Keratinocyte (primary cell): ENCODE measurements at regions not wholly inside any gene's neighbourhood (a gene's known extent, or its start where the extent isn't known, plus 50 kb on each side); places are given as distances from the start of the nearest gene placed in this dataset.

Source experiments
- DNase-seq: peaks from one replicate; pipeline ENCODE4 v3.0.0-alpha.2; 2011; ENCODE audit warnings: low read depth, missing footprints, low spot score
- FAIRE-seq: peaks from 2 replicates; lab custom pipeline; 2011; peaks lifted over from hg19 to GRCh38; lab: Jason Lieb, UNC
- H2AFZ ChIP-seq: 2 replicates; pipeline ENCODE4 v1.6.0; 2012; ENCODE audit warnings: low read length, control low read depth, inconsistent platforms; ENCODE audit not compliant: control insufficient read depth
- H3K27ac ChIP-seq: 2 replicates; pipeline ENCODE4 v1.5.1; 2011; ENCODE audit warnings: low read length; ENCODE audit not compliant: control insufficient read depth, insufficient read depth
- H3K27me3 ChIP-seq: 3 replicates; pipeline ENCODE4 v1.6.0; 2011; ENCODE audit warnings: low read length; ENCODE audit not compliant: control insufficient read depth, insufficient read depth; ENCODE audit errors: extremely low read depth
- H3K36me3 ChIP-seq, 2 experiments: 2 replicates in 1 of 2; 3 replicates in 1 of 2; pipeline ENCODE4 v1.5.1; 2011; ENCODE audit warnings: low read length in 2 of 2, mild to moderate bottlenecking in 1 of 2; ENCODE audit not compliant: control insufficient read depth in 2 of 2, insufficient read depth in 2 of 2; ENCODE audit errors: extremely low read depth in 1 of 2
- H3K4me1 ChIP-seq: 3 replicates; pipeline ENCODE4 v1.5.1; 2011; ENCODE audit warnings: low read length; ENCODE audit not compliant: control insufficient read depth, insufficient read depth; ENCODE audit errors: extremely low read depth
- H3K4me2 ChIP-seq: 3 replicates; pipeline ENCODE4 v1.6.0; 2011; ENCODE audit warnings: low read depth, low read length; ENCODE audit not compliant: control insufficient read depth, insufficient read depth; ENCODE audit errors: extremely low read depth
- H3K4me3 ChIP-seq, 3 experiments: fragments of 200-600 bp in 1 of 3; sonication (generic) in 1 of 3; 2 replicates in 2 of 3; 3 replicates in 1 of 3; pipeline ENCODE4 v1.5.1; 2011 to 2016; ENCODE audit warnings: low read length in 3 of 3, mild to moderate bottlenecking in 3 of 3, control low read depth in 2 of 3, inconsistent platforms in 1 of 3, low read depth in 1 of 3, mixed read lengths in 1 of 3, mixed run types in 1 of 3, moderate library complexity in 1 of 3; ENCODE audit not compliant: control insufficient read depth in 2 of 3, insufficient read depth in 2 of 3; ENCODE audit errors: extremely low read depth in 1 of 3
- H3K79me2 ChIP-seq: 2 replicates; pipeline ENCODE4 v1.6.0; 2012; ENCODE audit warnings: low read length; ENCODE audit not compliant: control insufficient read depth, insufficient read depth
- H3K9ac ChIP-seq: 3 replicates; pipeline ENCODE4 v1.6.0; 2011; ENCODE audit warnings: low read length; ENCODE audit not compliant: control insufficient read depth, insufficient read depth; ENCODE audit errors: extremely low read depth
- H3K9me1 ChIP-seq: 3 replicates; pipeline ENCODE4 v1.6.0; 2011; ENCODE audit warnings: low read length; ENCODE audit not compliant: control insufficient read depth, insufficient read depth; ENCODE audit errors: extremely low read depth
- H3K9me3 ChIP-seq: 2 replicates; pipeline ENCODE4 v1.5.1; 2012; ENCODE audit warnings: low read depth, low read length; ENCODE audit not compliant: control insufficient read depth
- H4K20me1 ChIP-seq: 3 replicates; pipeline ENCODE4 v1.6.0; 2011; ENCODE audit warnings: low read length; ENCODE audit not compliant: control insufficient read depth, insufficient read depth; ENCODE audit errors: extremely low read depth
- CTCF ChIP-seq, 3 experiments: IDR thresholded peaks in 1 of 3; conservative IDR thresholded peaks in 1 of 3; optimal IDR thresholded peaks in 1 of 3; 2 replicates in 2 of 3; 3 replicates in 1 of 3; pipeline versions ENCODE3 to v1.5.1; 2011; ENCODE audit warnings: low read length in 3 of 3, mild to moderate bottlenecking in 3 of 3, moderate library complexity in 2 of 3, control low read depth in 1 of 3, inconsistent platforms in 1 of 3; ENCODE audit not compliant: insufficient read depth in 2 of 3; ENCODE audit errors: extremely low read depth in 1 of 3
- EZH2 ChIP-seq: IDR thresholded peaks from one replicate; pipeline ENCODE4 v1.6.1; 2012; ENCODE audit warnings: inconsistent platforms, mild to moderate bottlenecking, low read length, moderate library complexity
- dilution Hi-C: fragments of 300-500 bp; cut with MboI; formaldehyde crosslinking; loops from one replicate; pipeline ENCODE4 v1.7.0; 2020; ENCODE audit warnings: low sequenced_read_pairs; ENCODE audit not compliant: extremely low pct_ligation_motif_present

- TF ChIP-seq EZH2 (no peak), CTCF (optimal IDR thresholded peaks at IDR 0.05 in 1 of 3, IDR thresholded peaks at IDR 0.05 in 1 of 3, conservative IDR thresholded peaks at IDR 0.05 in 1 of 3; ENCODE audit: extremely low read depth in 1 of 3, insufficient read depth in 2 of 3, low read length in 3 of 3) (no peak)
- Histone ChIP-seq H3K9me3 (no peaks in the 10 kb centered on the region), H2AFZ (no peak overlapping the region), H3K27me3 (no peaks in the 10 kb centered on the region), H3K36me3 (no peaks in the 10 kb centered on the region), H3K9me1 (no peaks in the 10 kb centered on the region), H4K20me1 (no peaks in the 10 kb centered on the region), H3K27ac (no peak overlapping the region), H3K4me1 (no peaks in the 10 kb centered on the region), H3K4me2 (no peak overlapping the region), H3K9ac (no peak overlapping the region), H3K79me2 (no peaks in the 10 kb centered on the region), H3K4me3 (no peak overlapping the region)
- no peak for DNase-seq
- dilution Hi-C loops, result no loop called here
- FAIRE-seq, result no peak
Measured at GRCh38 chr1:58116284-58116683, 430.2 kb downstream of the OMA1 start.

GRCh38 chr1:58109646-58110200 is 436.8 kb downstream of the OMA1 start:
- no peak overlapping the region for H3K9ac ChIP-seq
- FAIRE-seq (no peak), DNase-seq (no peak)
- no peaks in the 10 kb centered on the region for H3K9me1 ChIP-seq
- no peaks in the 10 kb centered on the region for H3K36me3 ChIP-seq
- no peak overlapping the region for H3K27ac ChIP-seq
- H3K4me1 ChIP-seq, result no peaks in the 10 kb centered on the region
- H2AFZ ChIP-seq, result no peak overlapping the region
- dilution Hi-C loops, result no loop called here
- H3K27me3 ChIP-seq, result no peaks in the 10 kb centered on the region
- no peak overlapping the region for H3K4me3 ChIP-seq
- no peak for TF ChIP-seq EZH2
- TF ChIP-seq CTCF (optimal IDR thresholded peaks at IDR 0.05 in 1 of 3, IDR thresholded peaks at IDR 0.05 in 1 of 3, conservative IDR thresholded peaks at IDR 0.05 in 1 of 3; ENCODE audit: extremely low read depth in 1 of 3, insufficient read depth in 2 of 3, low read length in 3 of 3), result no peak
- no peaks in the 10 kb centered on the region for H3K9me3 ChIP-seq
- H3K4me2 ChIP-seq, result no peak overlapping the region
- H3K79me2 ChIP-seq, result no peaks in the 10 kb centered on the region
- no peaks in the 10 kb centered on the region for H4K20me1 ChIP-seq
